AG08396 (cell line): ENCODE measurements at regions not wholly inside any gene's neighbourhood (a gene's known extent, or its start where the extent isn't known, plus 50 kb on each side); places are given as distances from the start of the nearest gene placed in this dataset.
A peak's percentile ranks its signal among the peaks of the same experiment; 100 is the strongest.
"Not testable (repeated sequence)": the region's sequence is repeated elsewhere in the genome, so short reads cannot be mapped to it uniquely, and the experiment has no call there.

Source experiments
- DNase-seq: peaks from one replicate; pipeline ENCODE4 v3.0.0; 2012; ENCODE audit warnings: low spot score, mixed read lengths

GRCh38 chr16:65622151-65622550 is 500.3 kb upstream of the CDH11 start:
- DNase-seq, result no peak

GRCh38 chr16:65621640-65622039 is 499.8 kb upstream of the CDH11 start:
- DNase-seq, result no peak

- no peak for DNase-seq
Observed at GRCh38 chr16:65619606-65620005, 497.7 kb upstream of the CDH11 start.

- no peak for DNase-seq
Observed at GRCh38 chr16:65618931-65619330, 497.1 kb upstream of the CDH11 start.

GRCh38 chr16:65618333-65618732 is 496.5 kb upstream of the CDH11 start:
- no peak for DNase-seq

- no peak for DNase-seq
Observed at GRCh38 chr16:65617421-65617820, 495.6 kb upstream of the CDH11 start.

- DNase-seq, result no peak
Observed at GRCh38 chr16:65608455-65608854, 486.6 kb upstream of the CDH11 start.

GRCh38 chr16:65604771-65605170 is 482.9 kb upstream of the CDH11 start:
- DNase-seq, result no peak

- DNase-seq, result peak; percentile 9
Observed at GRCh38 chr16:65601781-65602180, 479.9 kb upstream of the CDH11 start.

GRCh38 chr16:65600629-65601028 is 478.8 kb upstream of the CDH11 start:
- DNase-seq, result peak; percentile 7

- DNase-seq, result no peak
Observed at GRCh38 chr16:65600046-65600445, 478.2 kb upstream of the CDH11 start.

GRCh38 chr16:65598621-65599020 is 476.8 kb upstream of the CDH11 start:
- DNase-seq, result no peak

GRCh38 chr16:65583498-65583897 is 461.6 kb upstream of the CDH11 start:
- no peak for DNase-seq

- no peak for DNase-seq
Observed at GRCh38 chr16:65579050-65579449, 457.2 kb upstream of the CDH11 start.

- DNase-seq, result no peak
Observed at GRCh38 chr16:65576631-65577030, 454.8 kb upstream of the CDH11 start.

- no peak for DNase-seq
Observed at GRCh38 chr16:65576139-65576538, 454.3 kb upstream of the CDH11 start.

- DNase-seq, result no peak
Observed at GRCh38 chr16:65574326-65574966, 452.6 kb upstream of the CDH11 start.

GRCh38 chr16:65572156-65572555 is 450.3 kb upstream of the CDH11 start:
- peak; percentile 74 for DNase-seq

GRCh38 chr16:65570261-65570660 is 448.4 kb upstream of the CDH11 start:
- DNase-seq, result no peak

- DNase-seq, result no peak
Observed at GRCh38 chr16:65559846-65560245, 438.0 kb upstream of the CDH11 start.

- not testable (repeated sequence) for DNase-seq
Observed at GRCh38 chr16:65549689-65550088, 427.8 kb upstream of the CDH11 start.

GRCh38 chr16:65548470-65548869 is 426.6 kb upstream of the CDH11 start:
- no peak for DNase-seq

GRCh38 chr16:65547772-65548446 is 426.0 kb upstream of the CDH11 start:
- DNase-seq, result peak; percentile 71

- no peak for DNase-seq
Observed at GRCh38 chr16:65546353-65546791, 424.5 kb upstream of the CDH11 start.
